ENCODE measurements at regions not wholly inside any gene's neighbourhood (a gene's known extent, or its start where the extent isn't known, plus 50 kb on each side); places are given as distances from the start of the nearest gene placed in this dataset.

DNA sequence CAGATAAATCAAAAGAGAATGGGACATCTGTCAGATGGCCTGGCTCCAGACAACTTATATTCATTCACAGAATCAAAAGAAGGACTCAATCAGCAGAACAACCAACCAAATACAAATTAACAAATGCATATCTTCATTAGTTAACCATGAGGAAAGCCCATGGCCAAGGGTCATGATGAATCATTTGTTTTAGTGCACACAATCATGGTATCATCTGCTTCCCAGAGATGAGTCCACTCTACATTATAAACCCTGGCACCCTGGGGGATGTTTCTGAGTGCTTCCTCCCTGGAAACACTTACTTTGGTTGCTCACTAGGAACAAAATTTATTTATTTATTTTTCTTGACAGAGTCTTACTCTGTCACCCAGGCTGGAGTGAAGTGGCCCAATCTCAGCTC, 453.3 kb upstream of the HS3ST1 start (continued):
- TF ChIP-seq, protein P1, sequence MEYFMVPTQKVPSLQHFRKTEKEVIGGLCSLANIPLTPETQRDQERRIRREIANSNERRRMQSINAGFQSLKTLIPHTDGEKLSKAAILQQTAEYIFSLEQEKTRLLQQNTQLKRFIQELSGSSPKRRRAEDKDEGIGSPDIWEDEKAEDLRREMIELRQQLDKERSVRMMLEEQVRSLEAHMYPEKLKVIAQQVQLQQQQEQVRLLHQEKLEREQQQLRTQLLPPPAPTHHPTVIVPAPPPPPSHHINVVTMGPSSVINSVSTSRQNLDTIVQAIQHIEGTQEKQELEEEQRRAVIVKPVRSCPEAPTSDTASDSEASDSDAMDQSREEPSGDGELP (CRISPR knock-in tag; IDR thresholded peaks at IDR 0.05; ENCODE audit: borderline replicate concordance) = no peak
- no peak for TF ChIP-seq HDAC8 (tag; IDR thresholded peaks at IDR 0.05)

DNA sequence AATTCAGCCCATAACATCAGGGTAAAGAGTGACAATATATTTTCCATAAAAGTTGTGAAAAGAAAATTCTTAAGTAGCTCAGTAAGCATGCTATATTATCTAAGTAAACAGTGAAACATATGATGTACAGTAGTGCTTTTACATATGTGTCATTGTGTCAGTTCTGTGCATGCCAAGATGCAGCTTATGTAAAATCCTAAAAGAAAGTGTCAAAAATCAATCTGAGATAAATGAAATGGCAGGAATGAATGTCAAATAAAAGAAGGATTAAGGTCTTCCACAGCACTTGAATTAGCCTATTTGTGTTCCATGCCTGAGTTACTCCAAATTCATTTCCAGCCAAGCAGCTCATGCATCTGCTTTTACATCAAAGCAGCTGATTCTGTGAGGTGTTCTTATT, 452.7 kb upstream of the HS3ST1 start:
- Histone ChIP-seq H3K9me1 (ENCODE audit: control insufficient read depth, insufficient read depth, low read length) (no peaks in the 10 kb centered on the region), H2AFZ (ENCODE audit: low read depth, low read length) (no peak overlapping the region), H3K27me3 (ENCODE audit: control insufficient read depth in 2 of 2, insufficient read depth in 2 of 2, low read length in 2 of 2) (no peaks in the 10 kb centered on the region), H3K4me2 (ENCODE audit: insufficient read depth, low read length) (no peak overlapping the region), H4K20me1 (replicated peaks; ENCODE audit: control insufficient read depth, insufficient read depth, low read length) (no peaks in the 10 kb centered on the region), H3K36me3 (ENCODE audit: control insufficient read depth, insufficient read depth, low read length) (no peaks in the 10 kb centered on the region), H3K4me1 (replicated peaks in 1 of 2; ENCODE audit: control insufficient read depth in 2 of 2, insufficient read depth in 2 of 2, low read length in 2 of 2) (no peaks in the 10 kb centered on the region), H3K79me2 (ENCODE audit: control insufficient read depth, insufficient read depth, low read length) (no peaks in the 10 kb centered on the region), H3K4me3 (no peak overlapping the region), H3K9ac (ENCODE audit: insufficient read depth in 1 of 2, low read depth in 2 of 2, low read length in 2 of 2) (no peak overlapping the region), H3K27ac (ENCODE audit: extremely low read depth, low read depth, low read length) (no peak overlapping the region), H3K9me3 (replicated peaks; ENCODE audit: control insufficient read depth, insufficient read depth, low read depth, low read length) (no peaks in the 10 kb centered on the region)
- FAIRE-seq (no peak), DNase-seq (ENCODE audit: extremely low read depth in 1 of 4, low spot score in 3 of 4) (no peak), ATAC-seq (no peak)
- in situ Hi-C loops (cut with MboI) = no loop called here
- ChIA-PET CTCF (ENCODE audit: low intra/inter-chr PET ratio) (no interaction called here), POLR2A (no interaction called here)
- no peak for TF ChIP-seq HDAC6 (IDR thresholded peaks at IDR 0.05; ENCODE audit: low read depth, low read length)
- TF ChIP-seq, protein P2, sequence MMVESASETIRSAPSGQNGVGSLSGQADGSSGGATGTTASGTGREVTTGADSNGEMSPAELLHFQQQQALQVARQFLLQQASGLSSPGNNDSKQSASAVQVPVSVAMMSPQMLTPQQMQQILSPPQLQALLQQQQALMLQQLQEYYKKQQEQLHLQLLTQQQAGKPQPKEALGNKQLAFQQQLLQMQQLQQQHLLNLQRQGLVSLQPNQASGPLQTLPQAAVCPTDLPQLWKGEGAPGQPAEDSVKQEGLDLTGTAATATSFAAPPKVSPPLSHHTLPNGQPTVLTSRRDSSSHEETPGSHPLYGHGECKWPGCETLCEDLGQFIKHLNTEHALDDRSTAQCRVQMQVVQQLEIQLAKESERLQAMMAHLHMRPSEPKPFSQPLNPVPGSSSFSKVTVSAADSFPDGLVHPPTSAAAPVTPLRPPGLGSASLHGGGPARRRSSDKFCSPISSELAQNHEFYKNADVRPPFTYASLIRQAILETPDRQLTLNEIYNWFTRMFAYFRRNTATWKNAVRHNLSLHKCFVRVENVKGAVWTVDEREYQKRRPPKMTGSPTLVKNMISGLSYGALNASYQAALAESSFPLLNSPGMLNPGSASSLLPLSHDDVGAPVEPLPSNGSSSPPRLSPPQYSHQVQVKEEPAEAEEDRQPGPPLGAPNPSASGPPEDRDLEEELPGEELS (CRISPR knock-in tag; IDR thresholded peaks at IDR 0.05; ENCODE audit: borderline replicate concordance) = no peak
- TF ChIP-seq ZC3H4 (CRISPR knock-in tag; IDR thresholded peaks at IDR 0.05; ENCODE audit: borderline replicate concordance) = no peak
- TF ChIP-seq ATF1 (CRISPR knock-in tag; IDR thresholded peaks at IDR 0.05) = no peak
- TF ChIP-seq ATF1 (tag; IDR thresholded peaks at IDR 0.05) = no peak
- no peak for TF ChIP-seq ZNF507 (tag; conservative IDR thresholded peaks at IDR 0.05)
- TF ChIP-seq, protein P3, sequence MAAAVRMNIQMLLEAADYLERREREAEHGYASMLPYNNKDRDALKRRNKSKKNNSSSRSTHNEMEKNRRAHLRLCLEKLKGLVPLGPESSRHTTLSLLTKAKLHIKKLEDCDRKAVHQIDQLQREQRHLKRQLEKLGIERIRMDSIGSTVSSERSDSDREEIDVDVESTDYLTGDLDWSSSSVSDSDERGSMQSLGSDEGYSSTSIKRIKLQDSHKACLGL (CRISPR knock-in tag; IDR thresholded peaks at IDR 0.05; ENCODE audit: borderline replicate concordance, poor library complexity, severe bottlenecking) = no peak
- TF ChIP-seq MIER1 (IDR thresholded peaks at IDR 0.05; ENCODE audit: low read depth) = no peak
- intact Hi-C loops (cut with micrococcal nuclease) = no loop called here
- no TSS peak for BruUV-seq (replicated peaks)

Measured in K562 (cell line).